UCSD-AML1 (cell line): ENCODE measurements at regions not wholly inside any gene's neighbourhood (a gene's known extent, or its start where the extent isn't known, plus 50 kb on each side); places are given as distances from the start of the nearest gene placed in this dataset.
A peak's percentile ranks its signal among the peaks of the same experiment; 100 is the strongest.
"Not testable (repeated sequence)": the region's sequence is repeated elsewhere in the genome, so short reads cannot be mapped to it uniquely, and the experiment has no call there.

Source experiments
- DNase-seq: peaks from one replicate; lab custom pipeline; 2025; ENCODE audit not compliant: unreplicated experiment; lab: John Stamatoyannopoulos, UW

DNA sequence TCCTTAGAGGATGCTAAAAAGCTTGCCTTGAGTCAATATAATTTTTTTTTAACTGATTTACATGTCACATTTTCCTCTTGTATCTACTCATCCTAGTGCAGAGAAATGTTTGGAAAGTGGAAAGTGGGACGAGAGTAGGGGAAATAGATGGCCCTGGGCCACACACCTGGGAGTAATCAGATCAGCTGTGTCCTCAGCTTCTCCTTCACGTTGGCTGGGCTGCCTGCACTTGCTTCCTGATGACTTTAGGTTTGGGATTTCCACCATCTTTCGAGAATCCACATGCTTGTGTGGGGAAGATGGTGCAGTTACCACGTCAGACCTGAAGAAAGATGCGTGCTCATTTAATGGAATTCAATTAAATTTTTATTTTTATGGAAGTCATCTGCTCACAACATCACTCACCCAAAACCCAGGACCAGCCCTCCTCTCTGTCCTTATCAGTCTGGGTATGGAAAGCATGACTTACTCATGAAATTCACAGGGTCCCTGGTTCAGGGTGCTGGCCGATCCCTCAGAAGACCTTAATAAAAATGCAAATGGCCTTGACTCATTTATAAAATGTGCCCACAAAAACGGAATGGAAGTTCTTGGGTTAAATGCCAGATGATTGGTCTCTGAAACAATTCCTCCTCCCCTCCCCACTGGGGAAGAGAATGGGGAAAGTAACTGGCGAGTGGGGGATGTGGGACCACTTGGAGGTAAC, 74.5 kb upstream of the TIAM2 start:
- DNase-seq: no peak

DNA sequence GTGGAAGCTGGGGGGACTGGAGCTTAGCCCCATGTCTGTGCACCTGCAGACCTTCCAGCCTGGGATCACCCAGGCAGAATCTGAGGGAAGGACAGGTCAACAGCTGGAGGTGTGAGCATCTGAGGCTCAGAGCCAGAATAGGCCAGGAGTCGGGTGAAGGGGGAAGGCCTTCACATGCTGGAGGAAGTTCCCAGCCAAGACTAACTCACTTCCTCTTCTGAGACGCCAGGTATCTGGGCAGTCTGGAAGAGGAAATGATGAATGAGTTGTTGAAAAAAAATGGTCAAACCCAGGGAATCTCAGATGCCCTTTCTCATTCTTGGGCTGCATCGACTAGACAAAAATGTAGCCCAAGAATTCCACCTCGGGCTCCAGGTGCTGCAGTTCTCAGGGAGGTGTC, 73.6 kb upstream of the TIAM2 start:
- peak; percentile 29 for DNase-seq

DNA sequence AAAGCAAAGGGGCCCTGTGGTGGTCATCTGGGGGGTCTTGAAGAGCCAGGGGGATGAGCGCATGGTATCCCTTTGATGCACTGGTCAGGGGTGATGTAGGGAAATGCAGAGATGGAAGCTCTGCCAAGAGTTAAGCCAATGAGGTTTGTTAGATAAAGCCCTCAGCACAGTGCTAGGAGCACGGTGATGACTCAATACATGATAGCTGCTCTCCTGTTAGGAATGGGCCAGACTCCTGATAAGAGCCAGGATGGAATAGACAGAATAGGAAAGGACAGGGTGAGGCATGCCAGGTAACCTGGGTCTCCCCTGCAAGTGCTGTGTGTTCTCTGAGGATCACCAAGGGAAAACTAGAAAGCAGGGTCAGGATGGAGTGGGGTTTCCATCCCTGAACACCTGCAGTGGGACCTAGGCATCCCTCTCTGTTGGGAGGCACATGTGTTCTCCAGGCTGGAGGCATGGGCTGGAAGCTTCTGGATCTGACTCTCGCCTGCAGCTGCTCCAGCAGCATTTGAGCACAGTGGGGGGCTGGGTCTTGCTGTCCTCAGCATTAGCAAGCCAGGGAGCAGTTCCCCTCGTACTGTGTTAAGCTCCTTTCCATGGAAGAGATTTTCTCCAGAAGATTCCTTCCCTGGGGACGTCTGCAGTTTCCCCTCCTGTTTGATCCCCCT, 71.8 kb upstream of the TIAM2 start:
- DNase-seq: no peak

DNA sequence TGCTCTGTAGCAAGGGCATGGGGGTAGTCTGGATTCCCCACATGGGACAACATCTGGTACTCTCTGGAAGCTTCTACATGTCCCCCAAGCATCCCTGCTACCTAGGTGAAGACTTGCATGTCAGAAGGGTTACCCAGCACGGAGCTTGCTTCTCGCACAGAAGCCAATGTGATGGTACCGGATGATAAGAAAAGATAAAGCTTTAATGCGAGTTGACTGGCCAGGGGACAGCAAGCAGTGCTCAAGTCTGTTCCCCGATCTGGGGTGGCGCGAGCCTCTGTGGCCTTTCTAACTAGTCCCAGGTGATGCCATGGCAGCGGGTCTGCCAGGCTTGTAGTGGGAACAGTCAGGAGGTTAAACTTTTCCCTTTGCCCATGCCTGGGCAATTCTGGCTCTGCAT, 70.0 kb upstream of the TIAM2 start:
- DNase-seq: no peak

DNA sequence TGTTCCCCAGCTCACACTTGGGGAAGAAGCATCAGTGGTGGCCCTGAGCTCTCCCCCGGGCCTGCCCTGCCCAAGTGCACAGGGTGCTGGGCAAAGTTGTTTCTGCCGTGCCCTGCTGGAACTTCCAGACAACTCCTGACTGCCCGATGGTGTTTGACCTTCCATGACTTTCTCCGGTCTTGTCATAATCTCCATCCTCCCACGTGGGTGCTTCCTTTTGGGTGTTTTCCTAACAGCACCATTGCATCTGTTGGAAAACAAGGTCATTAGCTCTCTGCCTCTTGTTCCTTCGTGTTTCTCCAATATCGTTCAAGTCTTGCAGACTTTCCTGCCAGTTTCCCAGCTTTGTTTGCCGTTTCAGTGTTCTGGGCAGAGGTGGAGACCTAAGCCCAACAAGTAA, 68.7 kb upstream of the TIAM2 start:
- no peak for DNase-seq

DNA sequence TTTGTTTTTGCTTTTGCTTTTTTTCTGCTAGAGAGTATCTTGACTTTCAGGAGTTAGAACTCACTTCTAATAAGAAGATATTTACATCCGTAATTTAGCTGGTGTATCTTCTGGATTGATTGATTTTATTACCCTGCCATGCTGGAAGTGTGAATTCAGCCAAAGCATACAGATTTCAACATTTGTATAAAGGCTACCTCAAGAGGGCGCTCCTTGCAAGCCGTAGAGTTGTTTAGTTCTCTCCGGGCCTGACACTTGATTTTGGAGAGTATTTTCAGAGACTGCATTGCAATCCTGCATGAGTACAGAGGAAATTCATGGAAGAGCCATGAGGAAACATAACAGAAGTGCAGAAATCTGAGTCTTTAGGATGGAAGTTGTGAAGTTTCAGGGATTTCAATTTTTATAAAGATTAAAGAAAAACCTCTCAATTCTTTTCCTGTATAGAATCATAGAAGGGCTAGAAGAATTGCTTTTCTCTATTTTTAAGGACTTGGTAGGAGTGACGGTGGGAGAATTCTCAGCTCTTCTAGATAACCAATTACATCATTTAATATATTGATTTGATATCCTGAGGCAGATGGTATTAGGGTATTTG, 66.7 kb upstream of the TIAM2 start:
- peak; percentile 15 for DNase-seq

DNA sequence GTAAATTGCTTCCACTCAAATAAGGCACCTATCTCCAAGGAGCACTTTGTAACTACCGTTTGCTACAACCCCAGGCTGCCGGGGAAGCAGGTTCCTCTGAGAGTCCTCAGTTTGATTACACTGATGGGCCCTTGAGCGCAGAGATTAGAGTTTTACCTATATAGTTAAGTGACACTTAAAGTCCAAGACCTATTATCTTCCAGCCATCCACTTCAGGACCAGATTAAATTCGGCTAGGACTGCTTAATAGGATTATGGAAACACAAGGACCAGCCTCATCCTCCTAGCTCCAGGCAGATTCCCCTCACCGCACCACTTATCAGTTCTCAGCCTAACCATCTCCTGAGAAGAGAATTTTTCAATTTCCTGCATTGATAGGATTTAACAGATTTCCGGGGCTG, 64.7 kb upstream of the TIAM2 start:
- DNase-seq: no peak

DNA sequence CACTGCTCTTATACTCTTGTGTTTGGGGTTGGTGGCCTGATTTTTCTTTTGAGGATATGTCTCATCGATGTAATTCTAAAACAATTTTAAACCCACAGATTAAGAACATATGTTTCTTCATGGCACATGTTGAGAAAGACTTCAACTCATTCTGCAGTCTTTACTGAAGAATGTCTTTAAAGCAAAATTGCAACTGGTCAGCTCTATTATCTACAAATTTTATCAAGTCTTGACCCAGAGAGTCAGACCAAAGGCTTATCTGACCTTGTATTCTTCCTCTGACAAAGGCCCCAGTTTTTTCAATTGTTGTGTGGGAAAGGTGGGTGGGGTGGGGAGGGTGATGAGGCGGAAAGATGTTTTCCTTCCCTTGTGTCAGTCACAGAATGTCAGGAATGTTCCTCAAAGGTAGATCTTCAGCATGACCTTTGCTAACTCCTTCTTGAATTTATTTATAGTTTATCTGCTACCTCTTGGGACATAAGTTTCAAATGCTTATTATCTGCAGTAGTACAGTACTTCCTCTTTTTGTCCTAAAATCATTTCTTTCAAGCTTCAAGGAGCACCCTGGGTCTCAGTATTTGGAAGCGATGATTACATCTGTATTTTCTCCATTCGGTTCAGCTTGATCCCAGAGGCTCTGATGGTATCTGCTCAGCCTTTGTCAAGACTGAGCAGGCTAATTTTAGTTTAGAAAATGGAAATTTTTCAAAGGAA, 63.2 kb upstream of the TIAM2 start:
- no peak for DNase-seq

DNA sequence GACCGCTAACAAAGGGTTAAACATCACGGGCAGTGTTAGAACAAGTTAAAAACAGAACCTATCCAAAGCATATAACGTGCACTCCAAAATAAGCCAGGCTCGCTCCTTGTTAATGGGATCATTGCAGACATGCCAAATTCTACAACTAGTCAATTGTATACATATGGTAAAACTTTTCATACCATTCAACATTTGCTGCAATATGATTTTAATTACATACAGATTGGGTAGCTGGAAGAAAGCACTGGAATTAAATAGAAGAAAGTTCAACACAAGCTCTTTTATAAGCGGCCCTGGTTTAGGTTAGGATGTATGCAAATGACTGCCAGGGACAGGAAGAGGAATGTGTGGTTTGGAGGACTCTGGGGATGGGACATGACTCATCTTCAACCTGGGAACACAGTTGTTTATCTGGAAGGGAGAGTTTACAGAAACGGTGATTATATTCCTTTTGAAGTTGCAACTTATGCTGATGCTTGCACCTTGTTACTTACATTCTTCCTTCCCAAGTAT, 62.5 kb upstream of the TIAM2 start:
- DNase-seq: no peak

DNA sequence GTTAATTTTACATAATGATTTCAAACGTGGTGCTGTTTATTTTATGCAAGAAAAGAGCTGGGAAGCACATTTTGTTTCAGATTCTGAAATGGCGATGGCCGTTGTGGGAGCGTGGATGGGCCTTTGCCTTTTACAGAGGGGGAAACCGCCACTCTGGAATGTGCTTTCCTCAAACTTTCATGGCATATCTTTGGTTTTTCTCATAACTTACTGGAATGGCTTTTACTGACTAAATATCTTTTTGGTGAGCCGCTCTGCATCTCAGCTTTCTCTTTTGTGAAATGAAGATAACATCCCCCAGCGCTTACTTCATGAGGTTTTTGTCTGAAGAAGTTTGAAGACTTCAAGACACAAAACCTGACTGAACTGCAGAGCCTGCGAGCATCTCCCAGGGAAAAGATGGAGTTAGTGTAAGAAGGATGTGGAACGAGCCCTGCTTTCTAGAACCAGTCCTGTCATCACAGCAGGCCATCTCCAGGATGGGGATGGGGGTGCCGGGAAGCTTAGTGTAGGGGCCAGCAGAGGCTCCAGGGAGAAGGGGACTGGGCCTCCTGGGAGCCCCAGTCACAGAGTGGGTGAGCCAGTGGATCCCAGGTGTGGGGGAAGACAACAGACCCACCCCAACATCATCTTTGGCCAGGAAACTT, 61.8 kb upstream of the TIAM2 start:
- DNase-seq: no peak

DNA sequence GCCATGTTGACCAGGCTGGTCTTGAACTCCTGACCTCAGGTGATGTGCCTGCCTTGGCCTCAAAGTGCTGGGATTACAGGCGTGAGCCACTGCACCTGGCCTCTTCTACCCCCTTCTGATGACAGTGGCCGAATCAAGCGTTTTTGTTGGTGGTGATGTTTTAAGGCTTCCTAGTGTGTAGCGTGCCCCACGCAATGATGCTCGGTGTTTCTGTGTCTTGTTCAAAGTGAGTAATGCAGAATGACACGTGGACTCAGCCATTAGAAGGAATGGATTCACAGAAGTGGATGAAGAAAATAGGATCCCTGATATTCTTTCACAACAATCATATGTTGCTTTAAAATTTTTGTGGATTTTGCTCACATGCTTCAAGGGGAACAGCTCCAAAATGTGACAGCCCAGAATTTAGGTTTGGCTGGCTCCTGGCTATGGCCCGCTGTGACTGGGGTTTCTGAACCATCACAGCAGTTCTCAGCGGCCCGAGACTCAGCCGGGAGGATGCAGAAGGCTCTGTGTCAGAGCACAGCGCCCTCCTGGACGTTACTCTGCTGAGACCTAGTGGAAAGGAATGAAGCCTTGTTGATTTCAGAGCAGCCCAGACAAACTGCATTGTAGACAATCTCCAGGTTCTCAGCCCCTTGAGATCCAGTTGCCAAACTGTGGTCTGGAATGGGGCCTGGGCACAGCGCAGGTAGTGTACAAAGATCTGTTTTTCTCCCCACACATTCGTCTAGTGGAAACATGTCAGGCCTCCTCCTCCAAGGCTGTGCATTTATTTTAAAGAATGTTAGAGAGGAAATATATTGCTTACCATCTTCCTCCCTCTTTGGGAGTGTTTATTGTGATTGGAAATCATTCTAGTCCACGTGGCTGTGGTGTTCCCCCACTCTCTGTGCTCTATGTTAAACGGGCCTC, 57.6 kb upstream of the TIAM2 start:
- DNase-seq: no peak

DNA sequence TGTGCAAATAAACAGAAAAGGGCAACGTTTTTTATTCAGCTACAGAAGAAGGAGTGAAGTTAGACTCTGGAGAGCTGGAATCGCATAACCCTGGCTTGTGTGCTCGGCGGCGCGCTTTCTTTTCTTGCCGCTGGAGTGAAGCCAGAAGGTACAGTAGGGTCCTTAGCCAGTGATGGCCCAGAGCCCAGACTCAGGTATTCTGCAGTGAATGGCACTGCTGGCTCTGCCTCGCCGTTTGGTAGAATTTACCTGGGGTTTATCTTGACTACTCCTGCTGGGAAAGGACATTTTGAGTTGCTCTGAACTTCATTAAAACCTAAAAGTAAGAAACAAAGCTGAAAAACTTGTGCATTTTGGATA, 56.9 kb upstream of the TIAM2 start:
- DNase-seq: no peak

DNA sequence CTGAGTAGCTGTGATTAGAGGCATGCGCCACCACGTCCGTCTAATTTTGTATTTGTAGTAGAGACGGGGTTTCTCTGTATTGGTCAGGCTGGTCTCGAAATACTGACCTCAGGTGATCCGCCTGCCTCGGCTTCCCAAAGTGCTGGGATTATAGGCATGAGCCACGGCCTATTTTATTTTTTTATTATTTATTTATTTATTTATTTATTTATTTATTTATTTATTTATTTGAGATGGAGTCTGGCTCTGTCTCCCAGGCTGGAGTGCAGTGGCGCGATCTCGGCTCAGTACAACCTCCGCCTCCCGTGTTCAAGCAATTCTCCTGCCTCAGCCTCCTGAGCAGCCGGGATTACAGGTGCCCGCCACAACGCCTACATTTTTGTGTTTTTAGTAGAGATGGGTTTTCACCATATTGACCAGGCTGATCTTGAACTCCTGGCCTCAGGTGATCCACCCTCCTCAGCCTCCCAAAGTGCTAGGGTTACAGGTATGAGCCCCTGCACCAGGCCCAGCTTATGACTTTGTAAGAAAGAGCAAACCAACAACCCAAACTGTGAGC, 56.3 kb upstream of the TIAM2 start:
- not testable (repeated sequence) for DNase-seq

DNA sequence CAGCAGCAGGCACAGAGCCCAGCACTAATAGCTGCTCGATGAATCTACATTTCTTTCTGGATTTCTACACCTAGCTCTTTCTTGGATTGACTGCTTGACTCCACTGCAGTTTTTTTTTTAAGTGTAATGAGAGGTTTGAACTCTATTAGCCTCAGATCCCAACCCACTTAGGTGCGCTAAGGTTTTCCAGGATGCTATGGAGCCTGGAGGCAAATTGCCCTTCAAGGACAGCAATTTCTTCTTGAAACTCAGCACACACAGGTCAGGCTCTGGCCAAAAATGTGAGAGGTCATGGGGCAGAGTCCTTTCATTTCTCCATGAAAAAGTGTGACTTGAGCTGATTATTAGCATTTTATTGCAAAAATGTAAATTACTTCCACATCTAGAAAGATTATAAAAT, 52.3 kb upstream of the TIAM2 start:
- DNase-seq: no peak

DNA sequence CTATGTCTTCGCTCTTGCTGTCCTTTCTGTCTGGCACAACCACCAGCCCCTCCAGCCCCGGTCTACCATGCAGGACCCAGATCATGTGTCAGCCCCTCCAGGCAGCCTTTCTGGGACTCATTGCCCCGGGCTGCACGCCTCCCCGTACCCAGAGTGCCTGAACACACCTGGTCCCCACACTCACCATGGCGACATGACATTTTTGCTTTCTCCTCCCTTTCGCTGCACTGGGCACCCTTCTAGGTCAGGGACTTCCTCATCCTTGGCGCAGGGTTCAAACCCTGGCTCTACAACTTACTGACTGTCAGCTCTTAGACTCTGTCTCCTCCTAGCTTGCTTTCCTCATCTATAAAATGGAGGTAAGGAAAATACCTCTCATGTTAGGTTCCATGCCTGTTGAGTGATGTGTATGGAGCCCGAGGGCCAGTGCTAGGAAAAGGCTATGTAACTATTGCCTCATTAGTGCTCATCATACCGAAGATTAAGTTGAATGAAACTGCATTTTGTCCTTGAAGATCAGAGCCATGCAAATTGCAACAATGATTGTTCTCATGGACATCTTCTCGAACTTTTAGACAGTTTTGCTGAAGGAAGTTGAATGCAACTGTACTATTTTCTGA, 49.7 kb upstream of the TIAM2 start:
- DNase-seq: no peak
